ENCODE measurements at regions not wholly inside any gene's neighbourhood (a gene's known extent, or its start where the extent isn't known, plus 50 kb on each side); places are given as distances from the start of the nearest gene placed in this dataset.
"Not testable (repeated sequence)": the region's sequence is repeated elsewhere in the genome, so short reads cannot be mapped to it uniquely, and the experiment has no call there.

DNA sequence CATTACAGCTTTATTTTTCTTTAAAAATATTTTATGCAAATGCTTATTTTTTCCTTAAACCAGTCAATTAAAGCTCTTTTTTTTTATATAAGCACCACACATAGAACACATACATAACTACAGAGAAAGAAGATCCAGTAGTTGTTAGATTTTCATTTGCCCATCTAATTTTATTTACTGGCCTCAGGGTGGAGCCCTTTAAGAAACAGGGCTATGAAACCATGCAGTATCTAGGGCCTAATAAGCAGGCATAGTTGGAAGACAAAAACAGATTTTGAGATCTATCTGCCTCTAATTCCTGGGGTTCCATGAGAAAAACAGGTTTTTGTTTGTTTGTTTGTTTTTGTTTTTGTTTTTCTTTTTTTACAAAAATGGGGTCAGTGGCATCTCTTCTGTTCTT lies 120.6 kb downstream of the BCHE start:
- Mint-ChIP-seq H3K4me3 (no peak overlapping the region), H3K36me3 (ENCODE audit: low read depth) (no peaks in the 10 kb centered on the region), H3K4me1 (ENCODE audit: low read depth) (no peaks in the 10 kb centered on the region), H3K27me3 (no peaks in the 10 kb centered on the region), H3K27ac (no peak overlapping the region), H3K9me3 (peaks cover 60% of the 10 kb centered on the region)
- intact Hi-C loops (cut with micrococcal nuclease): no loop called here

DNA sequence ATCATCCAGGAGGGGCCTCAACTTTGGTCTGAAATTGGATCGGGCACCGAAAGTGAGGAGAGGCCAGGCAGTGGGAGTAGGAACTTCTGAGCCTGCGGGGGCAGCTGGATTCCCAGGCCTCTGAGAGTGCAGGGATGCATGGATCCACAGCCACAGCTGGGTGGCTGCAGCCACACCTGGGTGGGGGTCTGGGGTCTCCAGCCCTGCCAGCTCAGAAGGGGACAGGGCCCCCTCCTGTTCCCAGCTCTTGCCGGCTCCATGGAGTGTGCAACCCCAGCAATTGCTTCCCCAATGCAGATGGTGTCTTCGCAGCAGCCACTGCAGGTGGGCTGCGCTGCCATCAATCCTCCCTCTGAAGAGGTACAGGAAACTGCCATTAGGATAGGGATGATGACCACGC lies 123.7 kb downstream of the BCHE start:
- Mint-ChIP-seq H3K4me1 (ENCODE audit: low read depth) (no peaks in the 10 kb centered on the region), H3K4me3 (no peak overlapping the region), H3K27me3 (no peaks in the 10 kb centered on the region), H3K27ac (no peak overlapping the region), H3K9me3 (peaks cover 34% of the 10 kb centered on the region), H3K36me3 (ENCODE audit: low read depth) (no peaks in the 10 kb centered on the region)
- intact Hi-C loops (cut with micrococcal nuclease): no loop called here

DNA sequence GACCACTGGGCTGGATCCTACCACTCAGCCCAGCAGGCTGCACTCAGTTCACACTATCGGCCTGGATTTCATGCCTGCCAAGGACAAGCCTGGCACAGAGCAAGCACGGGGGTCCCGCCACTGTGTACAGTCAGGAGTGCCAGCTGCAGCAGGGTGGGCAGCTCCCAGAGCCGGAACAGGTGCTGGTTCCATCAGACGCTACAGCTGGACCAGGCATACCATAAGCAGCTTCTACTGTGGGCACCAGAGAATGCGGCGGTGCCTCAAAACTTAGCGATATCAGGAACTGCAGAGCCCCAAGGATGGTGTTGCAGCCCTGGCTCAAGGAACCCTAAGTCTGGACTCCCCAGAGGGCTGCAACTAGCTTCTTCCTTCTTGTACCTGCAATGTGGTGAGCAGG lies 124.8 kb downstream of the BCHE start:
- Mint-ChIP-seq H3K27me3 (no peaks in the 10 kb centered on the region), H3K4me3 (no peak overlapping the region), H3K27ac (no peak overlapping the region), H3K9me3 (peaks cover 23% of the 10 kb centered on the region), H3K4me1 (ENCODE audit: low read depth) (no peaks in the 10 kb centered on the region), H3K36me3 (ENCODE audit: low read depth) (no peaks in the 10 kb centered on the region)
- intact Hi-C loops (cut with micrococcal nuclease): no loop called here

DNA sequence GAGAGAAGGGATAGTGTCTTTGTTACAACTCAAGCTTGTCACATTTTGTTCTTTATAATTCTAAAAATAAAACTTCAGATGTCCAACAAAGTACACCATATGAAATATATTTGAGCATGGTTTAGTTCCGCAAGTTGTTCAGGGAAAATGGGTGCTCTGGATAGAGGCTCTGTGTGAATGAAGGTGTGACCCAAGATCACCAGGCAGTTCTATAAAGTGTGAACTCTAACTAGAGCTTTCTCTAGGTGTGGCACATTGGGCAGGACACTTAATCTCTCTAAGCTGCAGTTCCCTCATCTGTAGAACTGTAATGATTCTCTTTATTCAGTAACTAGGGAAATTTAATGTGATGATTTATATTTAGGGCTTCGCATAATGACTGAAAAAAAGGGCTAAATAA lies 139.3 kb downstream of the BCHE start:
- H3K36me3 Mint-ChIP-seq (ENCODE audit: low read depth): no peaks in the 10 kb centered on the region
- intact Hi-C loops (cut with micrococcal nuclease): no loop called here
- peaks cover 17% of the 10 kb centered on the region for H3K9me3 Mint-ChIP-seq

DNA sequence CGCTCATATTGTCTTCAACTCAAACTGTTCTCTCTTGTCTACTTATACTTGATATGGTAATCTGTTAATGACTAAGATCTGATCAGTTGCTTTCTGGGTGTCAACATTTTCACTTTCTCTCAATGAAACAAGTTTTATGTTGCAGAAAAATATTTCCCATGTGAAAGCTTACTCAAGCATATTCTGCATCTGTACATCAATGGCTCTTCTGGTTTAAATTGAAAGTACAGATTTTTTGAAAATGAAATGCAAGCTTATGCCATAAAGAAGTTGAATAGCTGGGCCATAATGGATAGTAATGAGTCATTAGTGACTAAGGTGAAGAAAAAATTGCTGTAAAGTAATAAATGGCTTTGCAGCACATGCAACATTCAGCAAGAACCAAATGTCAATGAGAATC lies 140.7 kb downstream of the BCHE start:
- no peaks in the 10 kb centered on the region for H3K4me1 Mint-ChIP-seq (ENCODE audit: low read depth)

More for the DNA sequence above, 139.3 kb downstream of the BCHE start:
- Mint-ChIP-seq H3K4me1 (ENCODE audit: low read depth) (no peaks in the 10 kb centered on the region), H3K27ac (no peak overlapping the region), H3K4me3 (no peak overlapping the region), H3K27me3 (no peaks in the 10 kb centered on the region)

DNA sequence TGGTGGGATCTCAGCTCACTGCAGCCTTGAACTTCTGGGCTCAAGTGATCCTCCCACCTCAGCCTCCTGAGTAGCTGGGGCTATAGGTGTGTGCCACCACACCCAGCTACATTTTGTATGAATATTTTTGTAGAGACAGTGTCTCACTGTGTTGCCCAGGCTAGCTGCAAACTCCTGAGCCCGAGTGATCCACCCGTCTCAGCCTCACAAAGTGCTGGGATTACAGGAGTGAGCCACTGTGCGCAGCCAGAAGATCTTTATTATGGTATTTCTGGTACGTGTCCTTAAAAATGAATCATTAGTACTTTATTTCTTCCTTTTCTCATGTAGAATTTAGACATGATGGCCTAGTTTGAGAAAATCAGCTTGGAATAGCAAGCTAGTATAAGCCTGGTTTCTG lies 153.3 kb downstream of the BCHE start:
- H3K27me3 Mint-ChIP-seq: no peaks in the 10 kb centered on the region
- intact Hi-C loops (cut with micrococcal nuclease): no loop called here
- H3K36me3 Mint-ChIP-seq (ENCODE audit: low read depth): no peaks in the 10 kb centered on the region
- peaks cover 8% of the 10 kb centered on the region for H3K9me3 Mint-ChIP-seq
- H3K4me3 Mint-ChIP-seq: no peak overlapping the region
- no peak overlapping the region for H3K27ac Mint-ChIP-seq
- no peaks in the 10 kb centered on the region for H3K4me1 Mint-ChIP-seq (ENCODE audit: low read depth)

More for the DNA sequence above, 140.7 kb downstream of the BCHE start:
- intact Hi-C loops (cut with micrococcal nuclease): no loop called here
- peaks cover 31% of the 10 kb centered on the region for H3K9me3 Mint-ChIP-seq
- no peaks in the 10 kb centered on the region for H3K27me3 Mint-ChIP-seq
- no peak overlapping the region for H3K4me3 Mint-ChIP-seq
- H3K27ac Mint-ChIP-seq: no peak overlapping the region
- H3K36me3 Mint-ChIP-seq (ENCODE audit: low read depth): no peaks in the 10 kb centered on the region

DNA sequence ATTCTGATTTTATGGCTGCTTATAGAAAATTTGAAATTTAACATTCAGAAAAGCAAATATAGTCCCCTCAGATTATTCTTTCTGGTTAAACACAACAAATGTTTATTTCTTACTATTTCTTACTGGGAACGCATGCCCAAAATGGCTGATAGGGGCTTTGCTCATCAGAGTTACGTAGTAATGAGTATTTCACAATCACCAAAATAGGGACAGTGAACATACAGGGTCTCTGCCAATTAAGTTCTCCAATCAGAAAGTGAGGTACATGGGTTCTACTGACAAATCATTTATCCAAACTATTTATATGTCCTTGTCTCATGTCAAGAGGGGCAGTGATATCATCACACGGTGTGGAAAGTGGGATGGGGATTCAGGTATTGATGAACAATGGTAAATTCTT lies 154.5 kb downstream of the BCHE start:
- peaks cover 5% of the 10 kb centered on the region for H3K9me3 Mint-ChIP-seq
- no peaks in the 10 kb centered on the region for H3K4me1 Mint-ChIP-seq (ENCODE audit: low read depth)
- H3K36me3 Mint-ChIP-seq (ENCODE audit: low read depth): no peaks in the 10 kb centered on the region
- no peak overlapping the region for H3K27ac Mint-ChIP-seq
- H3K4me3 Mint-ChIP-seq: no peak overlapping the region
- intact Hi-C loops (cut with micrococcal nuclease): no loop called here
- no peaks in the 10 kb centered on the region for H3K27me3 Mint-ChIP-seq

DNA sequence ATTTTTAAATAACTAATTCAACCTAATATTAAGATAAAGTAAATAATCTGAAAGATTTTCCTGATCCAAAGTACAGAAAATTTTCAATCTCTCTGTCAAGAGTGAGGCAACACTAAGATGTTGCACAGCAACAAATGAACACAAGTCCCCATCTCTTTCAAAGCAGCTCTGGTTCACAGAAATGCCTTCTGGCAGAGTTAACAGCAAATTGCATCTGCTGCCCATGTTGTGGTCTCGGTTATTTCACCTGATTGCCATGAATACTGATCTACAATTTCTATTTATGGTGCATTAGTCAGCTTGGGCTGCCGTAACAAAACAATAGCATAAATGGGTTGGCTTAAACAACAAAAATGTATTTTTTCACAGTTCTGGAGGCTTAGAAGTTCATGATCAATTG lies 167.3 kb downstream of the BCHE start:
- intact Hi-C loops (cut with micrococcal nuclease): no loop called here
- H3K27ac Mint-ChIP-seq: no peak overlapping the region
- no peaks in the 10 kb centered on the region for H3K4me1 Mint-ChIP-seq (ENCODE audit: low read depth)
- H3K9me3 Mint-ChIP-seq: peaks cover 34% of the 10 kb centered on the region
- H3K36me3 Mint-ChIP-seq (ENCODE audit: low read depth): no peaks in the 10 kb centered on the region
- no peak overlapping the region for H3K4me3 Mint-ChIP-seq
- no peaks in the 10 kb centered on the region for H3K27me3 Mint-ChIP-seq

DNA sequence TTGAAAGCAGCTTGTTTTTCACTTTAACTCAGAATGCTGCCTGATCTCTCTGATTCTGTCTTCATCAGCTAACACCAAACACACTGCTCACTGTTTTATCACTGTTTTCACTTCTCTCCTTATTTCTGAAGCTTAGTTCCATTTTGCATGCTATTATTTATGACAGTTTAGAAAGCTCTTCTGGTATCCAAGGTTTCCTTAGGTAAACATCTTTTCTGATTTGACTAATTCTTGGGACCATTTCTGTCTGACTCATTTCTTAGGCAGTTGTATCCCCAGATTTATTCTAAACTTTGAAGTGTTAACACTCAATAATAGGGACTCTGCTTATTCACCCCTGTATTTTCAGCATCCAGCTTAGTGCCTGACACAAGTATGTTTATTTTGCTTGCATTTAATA lies 167.7 kb downstream of the BCHE start:
- Mint-ChIP-seq H3K36me3 (ENCODE audit: low read depth) (no peaks in the 10 kb centered on the region), H3K4me1 (ENCODE audit: low read depth) (no peaks in the 10 kb centered on the region), H3K27ac (no peak overlapping the region), H3K4me3 (no peak overlapping the region), H3K27me3 (no peaks in the 10 kb centered on the region), H3K9me3 (peaks cover 29% of the 10 kb centered on the region)
- intact Hi-C loops (cut with micrococcal nuclease): no loop called here

DNA sequence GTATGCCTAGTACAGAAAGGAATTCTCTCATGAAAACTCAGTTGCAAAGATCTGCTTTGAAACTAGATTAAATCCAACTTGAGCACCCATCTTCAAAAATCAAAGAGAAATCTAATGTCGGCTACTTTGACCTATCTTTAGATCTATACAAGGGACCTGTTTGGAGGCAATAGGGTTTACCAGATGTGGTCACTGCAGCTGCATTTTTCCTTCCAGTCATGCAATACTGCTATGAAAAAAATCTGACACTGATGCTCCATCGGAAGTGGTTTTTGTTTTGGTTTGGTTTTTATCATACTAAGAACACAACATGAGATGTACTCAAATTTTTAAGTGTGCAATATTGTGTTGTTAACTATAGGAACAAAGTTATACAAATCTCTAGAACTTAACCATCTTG lies 169.5 kb downstream of the BCHE start:
- Mint-ChIP-seq H3K4me1 (ENCODE audit: low read depth) (no peaks in the 10 kb centered on the region), H3K4me3 (no peak overlapping the region), H3K27ac (no peak overlapping the region), H3K36me3 (ENCODE audit: low read depth) (no peaks in the 10 kb centered on the region), H3K9me3 (peaks cover 25% of the 10 kb centered on the region), H3K27me3 (no peaks in the 10 kb centered on the region)
- intact Hi-C loops (cut with micrococcal nuclease): no loop called here

DNA sequence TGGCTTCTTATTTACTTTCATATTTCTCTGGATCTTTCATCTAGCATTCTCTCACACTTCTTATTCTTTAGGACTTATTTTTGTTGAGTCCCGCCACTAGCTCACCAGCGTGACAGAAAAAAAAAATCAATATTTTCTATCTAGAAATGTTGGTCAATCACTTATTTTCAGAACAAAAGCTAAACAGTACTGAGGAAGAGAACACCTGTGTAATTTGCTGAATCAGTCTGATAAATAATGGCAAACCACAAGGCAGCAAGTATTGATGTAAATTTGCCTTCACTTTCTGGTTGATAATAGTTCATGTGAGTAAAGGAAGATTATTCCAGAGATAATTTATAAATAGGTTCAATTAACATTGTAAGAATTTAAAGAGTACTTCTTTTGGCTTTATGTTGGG lies 179.2 kb downstream of the BCHE start:
- Mint-ChIP-seq H3K27ac (no peak overlapping the region), H3K36me3 (ENCODE audit: low read depth) (no peaks in the 10 kb centered on the region), H3K27me3 (no peaks in the 10 kb centered on the region), H3K4me3 (no peak overlapping the region), H3K4me1 (ENCODE audit: low read depth) (no peaks in the 10 kb centered on the region), H3K9me3 (peaks cover 34% of the 10 kb centered on the region)
- intact Hi-C loops (cut with micrococcal nuclease): no loop called here

DNA sequence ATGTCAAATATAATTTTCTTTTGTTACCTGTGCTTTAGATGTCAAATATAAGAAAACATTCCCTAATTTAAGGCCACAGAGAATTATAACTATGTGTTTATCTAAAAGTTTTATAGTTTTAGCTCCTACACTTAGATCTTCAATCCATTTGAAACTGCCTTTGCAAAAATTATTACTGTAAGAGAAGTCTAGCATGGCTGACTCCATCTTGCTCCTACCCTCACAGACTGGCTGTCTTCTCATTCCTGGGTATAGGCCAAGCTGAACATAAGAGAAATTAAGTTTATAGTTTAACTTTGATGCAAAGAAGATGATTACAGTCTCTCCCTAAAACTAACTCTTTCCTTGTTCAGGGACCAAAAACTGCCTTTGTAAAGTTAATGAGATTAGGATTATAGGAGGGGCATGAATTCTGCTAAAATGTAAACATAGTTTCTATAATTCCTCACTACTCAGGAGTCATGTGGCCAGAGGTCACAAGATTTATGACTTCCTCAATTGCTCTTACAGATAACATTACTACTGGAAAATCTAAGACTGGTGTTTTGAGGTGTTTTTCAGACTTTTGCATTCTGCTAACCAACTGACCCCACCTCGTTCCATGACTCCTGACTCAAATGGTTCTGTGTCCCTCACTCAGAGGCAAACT lies 184.0 kb downstream of the BCHE start:
- no peak overlapping the region for H3K4me3 Mint-ChIP-seq
- intact Hi-C loops (cut with micrococcal nuclease): no loop called here
- no peak overlapping the region for H3K27ac Mint-ChIP-seq
- peaks cover 29% of the 10 kb centered on the region for H3K9me3 Mint-ChIP-seq
- H3K27me3 Mint-ChIP-seq: no peaks in the 10 kb centered on the region
- H3K4me1 Mint-ChIP-seq (ENCODE audit: low read depth): no peaks in the 10 kb centered on the region
- H3K36me3 Mint-ChIP-seq (ENCODE audit: low read depth): no peaks in the 10 kb centered on the region

DNA sequence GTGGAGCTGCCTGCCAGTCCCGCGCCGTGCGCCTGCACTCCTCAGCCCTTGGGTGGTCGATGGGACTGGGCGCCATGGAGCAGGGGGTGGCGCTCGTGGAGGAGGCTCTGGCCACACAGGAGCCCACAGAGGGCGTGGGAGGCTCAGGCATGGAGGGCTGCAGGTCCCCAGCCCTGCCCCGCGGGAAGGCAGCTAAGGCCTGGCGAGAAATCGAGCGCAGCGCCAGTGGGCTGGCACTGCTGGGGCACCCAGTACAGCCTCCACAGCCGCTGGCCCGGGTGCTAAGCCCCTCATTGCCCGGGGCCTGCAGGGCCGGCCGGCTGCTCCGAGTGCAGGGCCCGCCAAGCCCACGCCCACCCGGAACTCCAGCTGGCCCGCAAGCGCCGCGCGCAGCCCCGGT lies 187.9 kb downstream of the BCHE start:
- H3K4me1 Mint-ChIP-seq (ENCODE audit: low read depth); H3K27me3 Mint-ChIP-seq; intact Hi-C loops (cut with micrococcal nuclease); H3K27ac Mint-ChIP-seq; H3K4me3 Mint-ChIP-seq; H3K36me3 Mint-ChIP-seq (ENCODE audit: low read depth): not testable (repeated sequence)
- H3K9me3 Mint-ChIP-seq: peaks cover 15% of the 10 kb centered on the region

DNA sequence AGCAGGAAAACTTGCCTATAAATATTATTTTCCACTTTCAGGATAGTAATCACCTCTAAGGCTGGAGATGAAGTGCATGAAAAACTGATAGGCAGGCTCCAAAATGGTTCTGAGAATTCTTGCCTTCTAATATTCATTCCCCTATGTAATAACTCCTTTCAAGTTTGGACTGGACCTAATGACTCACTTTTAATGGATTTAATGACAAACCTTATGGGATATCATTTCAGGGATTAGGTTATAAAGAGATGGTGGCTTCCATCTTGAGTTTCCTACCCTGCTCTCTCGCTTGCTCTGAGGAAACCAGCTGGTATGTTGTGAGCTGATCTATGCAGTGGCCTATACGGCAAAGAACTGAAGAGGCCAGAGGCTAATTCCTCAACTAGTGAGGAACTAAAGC lies 192.0 kb downstream of the BCHE start:
- intact Hi-C loops (cut with micrococcal nuclease): no loop called here
- Mint-ChIP-seq H3K36me3 (ENCODE audit: low read depth) (no peaks in the 10 kb centered on the region), H3K4me1 (ENCODE audit: low read depth) (no peaks in the 10 kb centered on the region), H3K9me3 (peaks cover 29% of the 10 kb centered on the region), H3K27ac (no peak overlapping the region), H3K27me3 (no peaks in the 10 kb centered on the region), H3K4me3 (no peak overlapping the region)

DNA sequence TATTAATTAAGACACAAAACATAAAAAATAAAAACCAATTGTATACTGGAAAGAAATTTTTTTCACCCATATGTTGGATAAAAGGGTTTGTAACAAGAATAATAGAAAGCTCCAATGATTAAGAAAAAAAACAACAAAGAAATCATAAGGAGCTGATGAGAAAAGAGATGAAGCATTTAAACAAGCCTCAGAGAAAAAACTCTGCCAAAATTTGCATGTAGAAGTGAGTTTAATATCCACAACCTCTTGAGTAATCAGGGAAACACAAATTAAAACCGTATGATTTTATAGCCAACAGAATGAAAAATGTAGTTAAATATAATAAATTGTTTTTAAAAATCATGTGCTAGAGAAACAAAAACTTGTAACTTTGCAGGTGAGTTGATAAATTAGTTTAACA lies 192.9 kb downstream of the BCHE start:
- intact Hi-C loops (cut with micrococcal nuclease): no loop called here
- H3K4me1 Mint-ChIP-seq (ENCODE audit: low read depth): no peaks in the 10 kb centered on the region
- H3K27ac Mint-ChIP-seq: no peak overlapping the region
- H3K4me3 Mint-ChIP-seq: no peak overlapping the region
- H3K27me3 Mint-ChIP-seq: no peaks in the 10 kb centered on the region
- peaks cover 26% of the 10 kb centered on the region for H3K9me3 Mint-ChIP-seq
- H3K36me3 Mint-ChIP-seq (ENCODE audit: low read depth): no peaks in the 10 kb centered on the region
